ENCODE measurements at regions not wholly inside any gene's neighbourhood (a gene's known extent, or its start where the extent isn't known, plus 50 kb on each side); places are given as distances from the start of the nearest gene placed in this dataset.
A peak's percentile ranks its signal among the peaks of the same experiment; 100 is the strongest.
"Not testable (repeated sequence)": the region's sequence is repeated elsewhere in the genome, so short reads cannot be mapped to it uniquely, and the experiment has no call there.

- Mint-ChIP-seq H3K4me3 (peak overlapping the region; percentile 11), H3K9me3 (no peaks in the 10 kb centered on the region), H3K27me3 (no peaks in the 10 kb centered on the region), H3K27ac (peak overlapping the region; percentile 91), H3K36me3 (no peaks in the 10 kb centered on the region), H3K4me1 (peaks cover 22% of the 10 kb centered on the region)
- DNase-seq (ENCODE audit: low spot score in 2 of 2) (no peak), ATAC-seq (ENCODE audit: low read depth) (no peak)
Observed at GRCh38 chr6:154606860-154607259, 96.4 kb upstream of the CNKSR3 start.

- Mint-ChIP-seq H3K4me1 (peaks cover 6% of the 10 kb centered on the region), H3K27ac (no peak overlapping the region)
Observed at GRCh38 chr6:154611241-154611640, 100.8 kb upstream of the CNKSR3 start.

GRCh38 chr6:154611847-154612246, 101.4 kb upstream of the CNKSR3 start:
- no peak overlapping the region for H3K27ac Mint-ChIP-seq
- peaks cover 3% of the 10 kb centered on the region for H3K27me3 Mint-ChIP-seq
- DNase-seq (ENCODE audit: low spot score in 2 of 2) (no peak), ATAC-seq (ENCODE audit: low read depth) (no peak)
- H3K9me3 Mint-ChIP-seq = no peaks in the 10 kb centered on the region
- peaks cover 2% of the 10 kb centered on the region for H3K4me1 Mint-ChIP-seq
- H3K4me3 Mint-ChIP-seq = no peak overlapping the region
- peaks cover 2% of the 10 kb centered on the region for H3K36me3 Mint-ChIP-seq

More at GRCh38 chr6:154611241-154611640, 100.8 kb upstream of the CNKSR3 start:
- peaks cover 3% of the 10 kb centered on the region for H3K27me3 Mint-ChIP-seq
- H3K36me3 Mint-ChIP-seq = peaks cover 2% of the 10 kb centered on the region
- no peak for DNase-seq (ENCODE audit: low spot score in 2 of 2)
- H3K4me3 Mint-ChIP-seq = no peak overlapping the region
- H3K9me3 Mint-ChIP-seq = no peaks in the 10 kb centered on the region
- ATAC-seq (ENCODE audit: low read depth) = no peak

- H3K27ac Mint-ChIP-seq = no peak overlapping the region
- ATAC-seq (ENCODE audit: low read depth) (no peak), DNase-seq (ENCODE audit: low spot score in 2 of 2) (no peak)
- peaks cover 3% of the 10 kb centered on the region for H3K27me3 Mint-ChIP-seq
- H3K4me3 Mint-ChIP-seq = no peak overlapping the region
- peaks cover 2% of the 10 kb centered on the region for H3K36me3 Mint-ChIP-seq
- H3K9me3 Mint-ChIP-seq = no peaks in the 10 kb centered on the region
- no peaks in the 10 kb centered on the region for H3K4me1 Mint-ChIP-seq
Observed at GRCh38 chr6:154613137-154613676, 102.7 kb upstream of the CNKSR3 start.

DNA sequence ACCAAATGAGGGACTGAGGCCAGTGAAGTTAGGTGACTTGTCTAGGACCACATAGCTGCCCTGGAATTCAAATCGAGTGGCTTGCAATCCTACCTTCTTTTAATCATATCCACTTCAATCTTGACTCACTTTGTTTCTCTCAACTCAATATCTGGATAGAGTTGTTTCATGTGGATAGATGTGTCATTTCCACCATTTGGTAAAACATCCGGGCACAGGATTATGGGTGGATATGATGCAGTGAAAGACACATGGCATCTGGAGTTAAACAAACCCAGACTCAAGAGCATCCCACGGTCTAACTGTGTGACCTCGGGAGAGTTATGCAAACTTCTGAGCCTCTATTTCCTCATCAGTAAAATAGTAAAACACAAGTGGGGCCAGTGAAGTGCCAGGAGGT, 103.6 kb upstream of the CNKSR3 start:
- peaks cover 2% of the 10 kb centered on the region for H3K36me3 Mint-ChIP-seq
- peaks cover 3% of the 10 kb centered on the region for H3K27me3 Mint-ChIP-seq
- H3K4me3 Mint-ChIP-seq = no peak overlapping the region
- no peaks in the 10 kb centered on the region for H3K4me1 Mint-ChIP-seq
- no peaks in the 10 kb centered on the region for H3K9me3 Mint-ChIP-seq
- ATAC-seq (ENCODE audit: low read depth) (no peak), DNase-seq (ENCODE audit: low spot score in 2 of 2) (no peak)
- no peak overlapping the region for H3K27ac Mint-ChIP-seq

DNA sequence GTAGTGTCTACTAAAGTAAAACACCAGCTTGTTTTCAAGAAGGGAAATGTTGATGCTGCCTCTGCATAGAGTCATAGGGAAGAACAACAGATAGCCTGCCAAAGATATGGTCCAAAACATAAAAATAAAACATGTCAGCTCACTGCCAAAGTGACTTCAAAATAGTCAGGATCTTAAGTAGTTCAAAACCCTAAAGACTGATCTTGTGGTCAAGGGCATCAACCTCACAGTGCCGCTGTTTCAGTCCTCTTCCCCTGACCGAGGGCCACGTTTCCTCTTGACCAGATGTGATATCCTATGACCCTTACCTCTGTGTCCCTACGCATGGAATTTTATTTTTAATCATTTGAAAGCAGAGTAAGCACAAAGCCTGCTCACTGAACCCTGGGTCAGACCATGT, 104.2 kb upstream of the CNKSR3 start:
- DNase-seq (ENCODE audit: low spot score in 2 of 2) = no peak
- Mint-ChIP-seq H3K27ac (no peak overlapping the region), H3K4me1 (no peaks in the 10 kb centered on the region), H3K9me3 (no peaks in the 10 kb centered on the region), H3K27me3 (peaks cover 3% of the 10 kb centered on the region), H3K4me3 (no peak overlapping the region), H3K36me3 (peaks cover 2% of the 10 kb centered on the region)
- no peak for ATAC-seq (ENCODE audit: low read depth)

DNA sequence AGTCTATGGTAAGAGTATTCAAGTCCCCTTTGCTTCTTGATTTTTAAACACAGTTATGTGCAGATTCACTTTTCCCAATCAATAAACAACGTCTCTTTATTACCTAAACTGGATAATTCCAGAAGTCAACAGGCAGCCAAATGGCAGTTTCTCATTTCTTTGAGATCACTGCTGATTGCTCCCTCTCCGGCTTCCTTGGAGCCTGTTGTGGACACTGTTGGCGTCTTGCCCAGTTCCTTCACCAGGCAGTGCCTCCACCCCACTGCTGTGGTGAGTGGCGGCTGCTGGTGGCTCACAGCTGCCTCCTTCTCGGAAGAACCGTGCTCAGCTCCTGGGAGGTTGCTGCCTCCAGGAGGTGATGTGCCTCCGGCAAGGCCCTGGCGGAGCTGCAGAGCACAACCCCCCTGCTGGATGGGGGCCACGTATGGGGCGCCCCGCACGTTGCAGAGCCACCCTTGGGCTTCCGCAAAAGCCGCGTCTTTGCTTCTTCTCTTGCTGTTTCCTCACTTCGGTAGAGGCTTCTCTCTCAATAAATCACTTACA, 105.1 kb upstream of the CNKSR3 start:
- H3K9me3 Mint-ChIP-seq = no peaks in the 10 kb centered on the region
- H3K27me3 Mint-ChIP-seq = peaks cover 3% of the 10 kb centered on the region
- H3K27ac Mint-ChIP-seq = no peak overlapping the region
- DNase-seq (ENCODE audit: low spot score in 2 of 2) (no peak), ATAC-seq (ENCODE audit: low read depth) (no peak)
- no peak overlapping the region for H3K4me3 Mint-ChIP-seq
- peaks cover 2% of the 10 kb centered on the region for H3K36me3 Mint-ChIP-seq
- no peaks in the 10 kb centered on the region for H3K4me1 Mint-ChIP-seq

- no peak for ATAC-seq (ENCODE audit: low read depth)
- Mint-ChIP-seq H3K36me3 (peaks cover 2% of the 10 kb centered on the region), H3K4me1 (no peaks in the 10 kb centered on the region), H3K27me3 (peaks cover 3% of the 10 kb centered on the region), H3K9me3 (no peaks in the 10 kb centered on the region), H3K4me3 (no peak overlapping the region), H3K27ac (no peak overlapping the region)
- no peak for DNase-seq (ENCODE audit: low spot score in 2 of 2)
Observed at GRCh38 chr6:154617175-154617574, 106.7 kb upstream of the CNKSR3 start.

DNA sequence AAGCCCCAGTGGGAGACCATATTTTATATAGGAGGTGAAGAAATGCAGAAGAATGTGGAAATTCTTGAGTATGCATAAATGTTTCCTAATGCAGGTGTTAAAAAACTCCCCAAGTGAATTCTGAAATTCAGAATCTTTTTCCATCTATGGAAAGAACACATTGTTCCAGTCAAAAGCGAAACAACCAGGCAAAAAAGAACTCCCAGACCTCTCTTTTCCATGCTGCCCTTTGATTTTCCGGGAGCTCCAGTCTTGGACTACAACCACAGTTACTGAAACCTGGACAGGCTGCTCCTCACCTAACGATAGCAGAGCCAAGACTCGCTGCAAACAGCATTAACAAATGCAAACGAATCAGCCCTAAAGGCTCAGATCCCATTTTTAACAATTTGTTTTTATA, 108.7 kb upstream of the CNKSR3 start:
- Mint-ChIP-seq H3K4me1 (no peaks in the 10 kb centered on the region), H3K27me3 (no peaks in the 10 kb centered on the region), H3K36me3 (no peaks in the 10 kb centered on the region), H3K4me3 (no peak overlapping the region), H3K27ac (no peak overlapping the region), H3K9me3 (peaks cover 1% of the 10 kb centered on the region)
- DNase-seq (ENCODE audit: low spot score in 2 of 2) = no peak
- ATAC-seq (ENCODE audit: low read depth) = no peak

- ATAC-seq (ENCODE audit: low read depth) = no peak
- Mint-ChIP-seq H3K4me1 (no peaks in the 10 kb centered on the region), H3K36me3 (no peaks in the 10 kb centered on the region), H3K27me3 (no peaks in the 10 kb centered on the region), H3K27ac (no peak overlapping the region), H3K4me3 (no peak overlapping the region), H3K9me3 (peaks cover 5% of the 10 kb centered on the region)
- no peak for DNase-seq (ENCODE audit: low spot score in 2 of 2)
Observed at GRCh38 chr6:154621686-154622085, 111.2 kb upstream of the CNKSR3 start.

- no peaks in the 10 kb centered on the region for H3K4me1 Mint-ChIP-seq
- no peaks in the 10 kb centered on the region for H3K27me3 Mint-ChIP-seq
- no peak for DNase-seq (ENCODE audit: low spot score in 2 of 2)
- H3K4me3 Mint-ChIP-seq = no peak overlapping the region
- H3K27ac Mint-ChIP-seq = no peak overlapping the region
- H3K9me3 Mint-ChIP-seq = peaks cover 5% of the 10 kb centered on the region
- H3K36me3 Mint-ChIP-seq = no peaks in the 10 kb centered on the region
- ATAC-seq (ENCODE audit: low read depth) = no peak
Observed at GRCh38 chr6:154622618-154623336, 110.4 kb upstream of the SCAF8 start.

DNA sequence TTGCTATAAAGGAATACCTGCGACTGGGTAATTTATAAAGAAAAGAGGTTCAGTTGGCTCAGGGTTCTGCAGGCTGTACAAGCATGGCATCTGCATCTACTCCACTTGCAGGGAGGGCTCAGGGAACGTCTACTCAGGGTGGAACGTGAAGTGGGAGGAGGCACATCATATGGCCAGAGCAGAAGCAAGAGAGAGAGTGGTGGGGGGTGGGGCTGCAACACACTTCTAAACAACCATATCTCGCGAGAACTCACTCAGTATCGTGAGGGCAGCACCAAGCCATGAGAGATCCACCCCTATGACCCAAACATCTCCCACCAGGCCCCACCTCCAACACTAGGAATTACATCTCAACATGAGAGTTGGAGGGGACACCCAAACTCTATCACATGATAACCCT, 109.8 kb upstream of the SCAF8 start:
- DNase-seq (ENCODE audit: low spot score in 2 of 2) = no peak
- ATAC-seq (ENCODE audit: low read depth) = no peak
- no peaks in the 10 kb centered on the region for H3K36me3 Mint-ChIP-seq
- peaks cover 5% of the 10 kb centered on the region for H3K9me3 Mint-ChIP-seq
- H3K27ac Mint-ChIP-seq = no peak overlapping the region
- H3K4me1 Mint-ChIP-seq = no peaks in the 10 kb centered on the region
- H3K27me3 Mint-ChIP-seq = peaks cover 1% of the 10 kb centered on the region
- no peak overlapping the region for H3K4me3 Mint-ChIP-seq

- DNase-seq (ENCODE audit: low spot score in 2 of 2) = no peak
- Mint-ChIP-seq H3K4me1 (no peaks in the 10 kb centered on the region), H3K36me3 (no peaks in the 10 kb centered on the region), H3K27me3 (peaks cover 1% of the 10 kb centered on the region), H3K9me3 (peaks cover 5% of the 10 kb centered on the region), H3K4me3 (no peak overlapping the region), H3K27ac (no peak overlapping the region)
- ATAC-seq (ENCODE audit: low read depth) = no peak
Observed at GRCh38 chr6:154624038-154624599, 109.1 kb upstream of the SCAF8 start.

DNA sequence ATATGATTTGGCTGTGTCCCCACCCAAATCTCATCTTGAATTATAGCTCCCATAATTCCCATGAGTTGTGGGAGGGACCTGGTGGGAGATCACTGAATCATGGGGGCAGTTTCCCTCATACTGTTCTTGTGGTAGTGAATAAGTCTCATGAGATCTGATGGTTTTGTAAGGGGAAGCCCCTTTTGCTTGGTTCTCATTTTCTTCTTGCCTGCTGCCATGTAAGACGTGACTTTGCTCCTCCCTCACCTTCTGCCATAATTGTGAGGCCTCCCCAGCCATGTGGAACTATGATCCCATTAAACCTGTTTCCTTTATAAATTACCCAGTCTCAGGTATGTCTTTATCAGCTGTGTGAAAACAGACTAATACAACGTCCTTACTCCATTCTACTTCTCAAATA, 108.5 kb upstream of the SCAF8 start:
- H3K27ac Mint-ChIP-seq; H3K4me1 Mint-ChIP-seq; H3K4me3 Mint-ChIP-seq; H3K27me3 Mint-ChIP-seq; H3K36me3 Mint-ChIP-seq; DNase-seq (ENCODE audit: low spot score in 2 of 2); H3K9me3 Mint-ChIP-seq; ATAC-seq (ENCODE audit: low read depth): not testable (repeated sequence)

Data from memory B cell (primary cell).